Stimulated activated CD8-positive, alpha-beta memory T cell treated with anti-CD3 and anti-CD28 coated beads, Interleukin-12 subunit alpha, Interleukin-12 subunit beta, amount 100 ng/mL, for 4 hours (primary cell): ENCODE measurements at regions not wholly inside any gene's neighbourhood (a gene's known extent, or its start where the extent isn't known, plus 50 kb on each side); places are given as distances from the start of the nearest gene placed in this dataset.
"Not testable (repeated sequence)": the region's sequence is repeated elsewhere in the genome, so short reads cannot be mapped to it uniquely, and the experiment has no call there.

Source experiments
- DNase-seq: peaks from one replicate; pipeline ENCODE4 v3.0.0-alpha.2; 2020; ENCODE audit warnings: low read depth

DNA sequence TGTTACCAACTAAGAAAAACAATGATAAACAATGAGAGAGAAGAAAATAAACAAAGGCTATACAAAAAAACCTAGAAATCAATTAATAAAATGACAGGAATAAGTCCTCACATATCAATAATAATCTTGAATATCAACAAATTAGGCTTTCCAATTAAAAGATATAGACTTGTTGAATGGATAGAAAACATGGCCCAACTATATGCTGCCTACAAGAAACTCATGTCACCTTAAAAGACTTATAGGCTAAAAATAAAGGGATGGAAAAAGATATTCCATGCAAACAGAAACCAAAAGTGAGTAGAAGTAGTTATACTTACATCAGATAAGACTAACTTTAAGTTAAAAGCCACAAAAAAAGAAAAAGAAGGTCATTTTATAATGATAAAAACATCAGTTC is 183.9 kb downstream of the MYRFL start:
- no peak for DNase-seq

DNA sequence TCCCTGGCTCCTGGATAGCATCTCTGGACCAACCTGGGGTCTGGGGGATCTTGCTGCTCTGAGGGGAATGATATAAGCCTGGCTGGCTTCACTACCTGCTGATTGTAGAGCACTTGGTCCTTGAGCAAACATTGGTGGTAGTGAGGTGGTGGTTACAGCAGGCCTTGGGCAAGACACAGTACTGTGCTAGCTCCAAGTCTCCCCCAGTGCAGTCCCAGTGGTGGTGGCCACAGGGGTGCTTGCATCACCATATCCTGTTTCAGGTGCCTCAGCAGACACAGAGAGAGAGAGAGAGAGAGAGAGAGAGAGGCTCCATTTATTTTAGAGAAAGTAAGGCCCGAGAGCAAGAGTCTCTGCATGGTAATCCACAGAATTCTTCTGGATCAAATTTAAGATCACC is 186.3 kb downstream of the MYRFL start:
- DNase-seq = no peak

GRCh38 chr12:70013016-70013415 is 188.0 kb downstream of the MYRFL start:
- DNase-seq = not testable (repeated sequence)

- no peak for DNase-seq
Measured at GRCh38 chr12:70028515-70028914, 203.5 kb downstream of the MYRFL start.

- DNase-seq = no peak
Measured at GRCh38 chr12:70028918-70029317, 203.9 kb downstream of the MYRFL start.

DNA sequence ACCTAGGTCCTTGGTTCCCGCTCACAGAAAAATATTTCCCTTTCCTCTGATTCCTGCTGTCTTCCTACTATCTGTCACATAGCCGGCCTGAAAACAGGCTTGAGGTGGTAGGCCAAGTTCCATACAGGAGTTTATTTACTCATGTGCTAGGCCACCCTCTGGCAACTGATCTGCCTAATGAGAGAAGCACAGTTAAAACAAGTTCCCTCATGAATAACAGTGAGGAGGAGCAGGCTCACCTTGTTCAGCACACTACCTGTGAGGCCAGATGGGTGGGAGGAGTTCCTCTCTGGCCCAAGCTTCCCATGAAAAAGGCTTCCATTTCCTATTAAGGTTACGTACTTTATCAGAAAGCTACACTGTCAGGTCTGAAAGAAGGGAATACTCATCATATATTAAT is 206.0 kb downstream of the MYRFL start:
- no peak for DNase-seq

DNA sequence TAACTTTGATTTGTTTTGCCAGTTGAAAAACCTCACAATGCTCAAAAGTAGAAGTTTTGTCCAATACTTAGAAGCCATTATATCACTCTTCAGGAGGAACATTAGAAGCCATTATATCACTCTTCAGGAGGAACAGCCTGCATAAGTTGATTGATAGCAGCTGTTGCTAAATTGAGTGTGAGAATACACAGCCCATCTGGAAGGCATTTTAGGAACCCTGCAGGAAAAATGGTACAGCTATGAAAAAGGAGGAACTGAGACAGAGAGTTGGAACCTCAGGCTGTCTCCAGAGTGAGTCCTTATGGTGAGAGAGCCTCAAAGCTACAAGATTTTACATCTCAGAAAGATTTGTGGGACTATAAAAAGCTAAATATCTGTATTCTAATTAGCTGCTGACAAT is 207.0 kb downstream of the MYRFL start:
- no peak for DNase-seq

GRCh38 chr12:70033310-70033709 is 208.3 kb downstream of the MYRFL start:
- no peak for DNase-seq

GRCh38 chr12:70040141-70040540 is 203.1 kb upstream of the CNOT2 start:
- no peak for DNase-seq

DNA sequence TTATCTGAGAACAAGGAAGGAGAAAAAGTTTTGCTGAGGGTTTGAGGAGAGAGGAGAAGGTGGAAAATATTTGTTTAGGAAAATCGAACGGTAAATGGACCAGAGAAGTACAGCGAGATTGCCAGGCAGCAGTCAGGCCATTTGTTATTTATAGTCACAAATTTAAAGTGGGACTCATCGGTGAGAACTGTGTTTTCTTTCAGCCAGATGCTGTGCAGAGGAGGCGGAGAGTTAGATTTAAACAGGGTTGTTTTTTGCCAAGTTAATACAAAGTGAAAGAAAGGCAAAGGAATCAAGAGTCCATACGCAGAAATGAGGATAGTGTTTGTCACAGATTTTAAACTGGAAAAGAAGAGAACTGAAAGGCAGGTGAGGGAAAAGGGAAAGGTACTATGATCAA is 200.6 kb upstream of the CNOT2 start:
- DNase-seq = no peak

- DNase-seq = no peak
Measured at GRCh38 chr12:70043490-70044138, 199.6 kb upstream of the CNOT2 start.

DNA sequence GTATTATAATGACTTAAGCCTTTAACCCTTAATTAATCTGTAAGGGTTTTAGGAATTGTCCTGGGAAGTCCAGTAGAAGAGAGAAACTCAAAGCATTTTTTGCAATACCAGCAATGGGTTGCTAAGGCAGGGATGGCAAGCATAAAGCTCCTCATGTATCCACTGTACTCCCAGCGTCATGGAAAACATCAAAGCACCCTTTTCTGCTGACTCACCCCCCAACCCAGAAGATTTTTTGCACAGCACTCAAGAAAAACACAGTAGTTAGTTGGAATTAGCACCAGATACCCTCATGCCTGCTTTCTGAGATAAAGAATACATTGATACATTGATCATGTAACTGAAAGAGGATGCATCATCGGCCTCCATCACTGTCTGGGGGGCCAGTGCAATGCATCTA is 199.1 kb upstream of the CNOT2 start:
- DNase-seq = no peak

- no peak for DNase-seq
Measured at GRCh38 chr12:70045036-70045435, 198.2 kb upstream of the CNOT2 start.

DNA sequence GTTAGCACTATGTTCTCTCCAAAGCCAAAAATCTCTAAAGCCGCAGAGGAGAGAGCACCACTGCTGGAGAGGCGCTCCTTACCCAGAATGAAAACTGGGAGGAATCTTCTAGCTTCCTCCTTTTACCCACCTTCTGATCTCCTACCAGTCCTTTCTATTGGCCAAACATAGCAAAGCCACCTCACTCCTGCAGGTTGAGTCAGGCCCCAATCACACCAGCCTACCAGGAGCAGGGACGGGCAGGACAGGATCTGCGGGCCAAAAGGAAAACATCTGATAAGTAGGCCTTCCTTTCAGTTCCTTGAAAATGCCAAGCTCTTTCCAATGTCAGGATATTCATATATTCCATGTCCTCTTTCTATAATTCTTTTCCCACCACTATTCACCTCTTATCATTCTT is 197.7 kb upstream of the CNOT2 start:
- DNase-seq = no peak

- DNase-seq = no peak
Measured at GRCh38 chr12:70048521-70049250, 194.5 kb upstream of the CNOT2 start.

DNA sequence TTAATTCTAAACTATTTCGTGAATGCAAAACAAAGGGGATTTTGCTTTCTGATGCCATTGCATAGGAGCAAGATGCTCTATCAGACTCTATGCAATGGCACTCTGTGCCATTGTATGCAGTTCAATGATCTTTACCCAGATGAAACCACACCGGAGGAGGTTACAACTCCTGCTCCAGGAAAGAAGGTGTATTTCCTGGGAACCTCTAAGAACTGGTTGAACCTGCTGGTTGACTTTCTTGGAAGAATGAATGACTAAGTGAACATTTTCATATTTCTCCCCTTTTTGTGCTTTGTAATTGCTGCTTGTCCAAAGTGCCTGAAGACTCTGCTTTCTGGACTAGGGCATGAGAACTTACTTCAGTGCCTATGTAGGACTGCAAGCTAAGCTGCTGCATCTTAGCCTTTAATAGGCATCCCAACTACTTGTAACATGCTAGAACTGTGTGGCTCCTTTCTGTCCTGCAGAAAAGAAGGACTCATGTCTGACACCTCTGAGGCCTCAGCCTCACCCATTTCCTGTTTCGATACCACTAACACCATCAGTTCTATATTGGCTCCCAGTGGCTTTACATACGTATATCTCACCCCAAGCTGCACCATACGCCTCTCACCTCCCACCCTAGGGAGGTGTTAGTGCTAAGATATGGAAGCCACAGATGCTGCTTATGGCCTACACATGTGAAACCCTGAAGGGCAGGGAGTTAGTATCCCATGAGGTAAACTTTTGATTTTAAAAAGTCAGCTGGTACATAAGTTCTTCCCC is 193.5 kb upstream of the CNOT2 start:
- DNase-seq = peak; percentile 21

DNA sequence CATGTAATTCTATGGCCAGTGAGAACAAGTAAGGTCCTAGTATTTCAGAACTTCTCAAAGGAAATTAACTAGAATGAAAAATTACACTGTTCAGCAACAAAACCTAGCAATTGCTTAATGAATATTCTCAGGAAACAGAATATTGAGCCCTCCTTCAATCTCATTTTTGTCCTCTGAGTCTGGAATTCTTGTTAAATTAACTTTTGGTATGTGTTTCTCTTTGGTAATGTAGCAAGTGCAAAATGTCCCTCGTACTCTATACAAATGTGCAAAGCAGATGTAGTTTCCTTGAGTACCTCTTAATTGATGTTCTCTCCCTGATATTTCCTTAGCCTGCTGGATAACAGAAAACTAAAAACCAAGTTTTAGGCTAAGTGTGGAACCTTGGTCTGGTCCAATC is 190.8 kb upstream of the CNOT2 start:
- DNase-seq = no peak

- DNase-seq = no peak
Measured at GRCh38 chr12:70052931-70053497, 190.2 kb upstream of the CNOT2 start.

- no peak for DNase-seq
Measured at GRCh38 chr12:70059373-70059772, 183.9 kb upstream of the CNOT2 start.

DNA sequence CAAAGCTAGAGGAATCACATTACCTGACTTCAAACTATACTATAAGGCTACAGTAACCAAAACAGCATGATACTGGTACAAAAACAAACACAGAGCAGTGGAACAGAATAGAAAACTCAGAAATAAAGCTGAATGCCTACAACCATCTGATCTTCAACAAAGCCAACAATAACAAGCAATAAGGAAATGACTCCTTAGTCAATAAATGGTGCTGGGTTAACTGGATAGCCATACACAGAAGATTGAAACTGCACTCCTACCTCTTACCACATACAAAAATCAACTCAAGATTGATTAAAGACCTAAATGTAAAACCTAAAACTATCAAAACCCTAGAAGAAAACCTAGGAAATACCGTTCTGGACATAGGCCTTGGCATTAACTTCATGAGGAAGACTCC is 182.6 kb upstream of the CNOT2 start:
- DNase-seq = no peak

GRCh38 chr12:70068743-70069142 is 174.5 kb upstream of the CNOT2 start:
- no peak for DNase-seq

GRCh38 chr12:70069221-70070105 is 173.8 kb upstream of the CNOT2 start:
- no peak for DNase-seq
